Psoas muscle (tissue), 7 donors: ENCODE measurements at regions not wholly inside any gene's neighbourhood (a gene's known extent, or its start where the extent isn't known, plus 50 kb on each side); places are given as distances from the start of the nearest gene placed in this dataset.

Source experiments
- ATAC-seq, 4 donors: fragments of 200-7000 bp; cut with Tn5 transposase; one replicate each; pipeline ENCODE4 v1.9.1; 2020; ENCODE audit warnings: moderate library complexity in 3 of 4, mild to moderate bottlenecking in 2 of 4
- DNase-seq, 2 donors: peaks; one replicate each; pipeline ENCODE4 v3.0.0-alpha.2; 2020
- H3K27ac ChIP-seq: fragments of 200-600 bp; one replicate; pipeline ENCODE4 v1.8.0; 2022
- H3K27me3 ChIP-seq, 3 donors: fragments of 200-600 bp in 1 of 3; one replicate each; pipeline versions ENCODE4 v1.6.1 to v1.8.0; 2013 to 2022; ENCODE audit warnings: low read length in 2 of 3, mild to moderate bottlenecking in 2 of 3, moderate library complexity in 1 of 3; ENCODE audit not compliant: insufficient read depth in 3 of 3
- H3K36me3 ChIP-seq, 2 donors: fragments of 200-600 bp in 1 of 2; one replicate each; pipeline versions ENCODE4 v1.6.1 to v1.8.0; 2013 to 2022; ENCODE audit warnings: low read depth in 1 of 2, mild to moderate bottlenecking in 1 of 2, moderate library complexity in 1 of 2; ENCODE audit not compliant: insufficient read depth in 1 of 2
- H3K4me1 ChIP-seq: fragments of 200-600 bp; one replicate; pipeline ENCODE4 v1.8.0; 2022
- H3K4me3 ChIP-seq: fragments of 200-600 bp; one replicate; pipeline ENCODE4 v1.8.0; 2022; ENCODE audit warnings: mild to moderate bottlenecking
- H3K9me3 ChIP-seq: fragments of 200-600 bp; one replicate; pipeline ENCODE4 v1.8.0; 2022
- CTCF ChIP-seq: fragments of 200-600 bp; IDR thresholded peaks from one replicate; pipeline ENCODE4 v1.8.0; 2022; ENCODE audit warnings: antibody characterized with exemption
- WGBS, 3 donors: extraction: QIAGEN DNeasy Blood & Tissue Kit; methylation state at CpG; one replicate each; pipeline versions ENCODE4 v1.1.6 to v1.1.7; 2013; 5-methylcytosine and 5-hydroxymethylcytosine counted together
- intact Hi-C, 2 donors: fragments of 100-400 bp; cut with DNase I; formaldehyde crosslinking; loops; one replicate each; pipeline versions ENCODE4 v1.11.0 to v1.14.2; 2022
- donor health status: healthy with polysubstance abuse.
- donor health status: DM: no; HTN: no; CAD: no; lungs with moderate emphysema.
- donor health status: Bipolar disorder and iron deficiency.
- donor health status: healthy.
- donor health status: DM: yes; HTN: yes; CAD: no.
- donor health status: DM: no; HTN: no; CAD: no.
- donor health status: DM: yes; HTN: yes; CAD: no.

- H3K9me3 ChIP-seq: no peaks in the 10 kb centered on the region
- H3K27ac ChIP-seq: no peak overlapping the region
- no peaks in the 10 kb centered on the region for H3K27me3 ChIP-seq
- no peak overlapping the region for H3K4me3 ChIP-seq
- no peaks in the 10 kb centered on the region for H3K4me1 ChIP-seq
- WGBS, 3 donors: 65 to 75% (median 70%) methylated on average over 11 of the region's 11 CpGs
- no peak for ATAC-seq
- intact Hi-C loops: loop anchor here (5.0 to 10.0 kb wide), 3 partner anchors 359 to 466 kb away; partner anchors contain the start of gene ARHGAP21 (in 1 of the 2)
- DNase-seq: no peak
- TF ChIP-seq CTCF: no peak
- H3K36me3 ChIP-seq: no peaks in the 10 kb centered on the region
Observed at GRCh38 chr10:25083546-25084111, 67.2 kb downstream of the THNSL1 start.

GRCh38 chr10:25084447-25084846 is 68.0 kb downstream of the THNSL1 start:
- Histone ChIP-seq H3K4me1 (no peaks in the 10 kb centered on the region), H3K9me3 (no peaks in the 10 kb centered on the region), H3K27ac (no peak overlapping the region), H3K36me3 (no peaks in the 10 kb centered on the region), H3K4me3 (no peak overlapping the region), H3K27me3 (no peaks in the 10 kb centered on the region)
- WGBS, 3 donors: 94 to 100% (median 97%) methylated on average over 3 of the region's 3 CpGs
- ATAC-seq: no peak
- intact Hi-C loops: loop anchor here (5.0 to 10.0 kb wide), 3 partner anchors 360 to 467 kb away; partner anchors contain the start of gene ARHGAP21 (in 1 of the 2)
- no peak for DNase-seq
- no peak for TF ChIP-seq CTCF

- H3K4me1 ChIP-seq: no peaks in the 10 kb centered on the region
- TF ChIP-seq CTCF: no peak
- DNase-seq (no peak), ATAC-seq (no peak)
- no peak overlapping the region for H3K4me3 ChIP-seq
- H3K9me3 ChIP-seq: peaks cover 16% of the 10 kb centered on the region
- H3K27ac ChIP-seq: no peak overlapping the region
- no peaks in the 10 kb centered on the region for H3K27me3 ChIP-seq
- H3K36me3 ChIP-seq: no peaks in the 10 kb centered on the region
- intact Hi-C loops: no loop called here
Observed at GRCh38 chr10:25094590-25094989, 78.2 kb downstream of the THNSL1 start.

- Histone ChIP-seq H3K27ac (no peak overlapping the region), H3K36me3 (no peaks in the 10 kb centered on the region), H3K4me1 (no peaks in the 10 kb centered on the region), H3K27me3 (no peaks in the 10 kb centered on the region), H3K9me3 (peaks cover 3% of the 10 kb centered on the region), H3K4me3 (no peak overlapping the region)
- 96% methylated on average over 7 of the region's 7 CpGs for WGBS, 3 donors
- ATAC-seq (no peak), DNase-seq (no peak)
- intact Hi-C loops: no loop called here
- TF ChIP-seq CTCF: no peak
Observed at GRCh38 chr10:25097669-25098411, 77.0 kb upstream of the GPR158 start.
